ENCODE measurements at regions not wholly inside any gene's neighbourhood (a gene's known extent, or its start where the extent isn't known, plus 50 kb on each side); places are given as distances from the start of the nearest gene placed in this dataset.
"Not testable (repeated sequence)": the region's sequence is repeated elsewhere in the genome, so short reads cannot be mapped to it uniquely, and the experiment has no call there.

DNA sequence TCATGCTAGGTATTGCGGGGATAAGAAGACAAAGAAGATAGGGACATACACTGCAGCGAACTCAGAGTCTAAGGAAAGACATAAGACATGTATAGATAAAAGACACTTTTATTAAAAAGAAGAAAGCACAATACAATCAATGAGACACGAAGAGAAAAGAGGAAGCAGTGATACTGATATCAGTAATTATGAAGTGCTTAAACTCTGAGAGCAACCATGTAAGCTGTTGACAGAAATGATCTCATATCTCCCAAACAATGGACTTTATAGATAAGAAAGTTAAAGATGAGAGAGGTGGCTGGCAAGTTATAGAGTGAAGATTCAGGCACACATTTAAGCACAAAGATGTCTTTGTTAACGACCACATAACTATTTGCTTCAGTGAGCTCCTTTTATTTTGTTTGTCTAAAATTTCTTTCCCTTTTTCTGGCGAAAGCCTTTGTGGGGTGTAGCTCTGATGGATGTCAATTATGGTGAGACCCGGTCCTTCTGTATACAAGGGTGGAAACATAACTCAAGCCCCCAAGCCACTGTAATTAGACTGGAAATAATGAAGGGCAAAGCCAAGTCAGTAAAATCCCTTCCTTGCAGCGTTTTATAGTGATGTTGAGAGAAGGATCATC, 818.0 kb upstream of the SLC10A2 start:
- no peaks in the 10 kb centered on the region for H3K36me3 ChIP-seq (ENCODE audit: insufficient read depth, low read length)
- no peak for DNase-seq (ENCODE audit: low read depth, low spot score)
- H3K9me3 ChIP-seq (ENCODE audit: low read depth, low read length) = no peaks in the 10 kb centered on the region
- no peak for TF ChIP-seq FOXP2 (optimal IDR thresholded peaks at IDR 0.05; ENCODE audit: control extremely low read depth, extremely low read length, insufficient read depth)
- no peak for TF ChIP-seq EZH2 (IDR thresholded peaks at IDR 0.05)
- no peak overlapping the region for H3K4me3 ChIP-seq
- no peak overlapping the region for H3K9ac ChIP-seq (ENCODE audit: insufficient read length)
- H3K27ac ChIP-seq = no peak overlapping the region

GRCh38 chr13:103883698-103884097, 817.5 kb upstream of the SLC10A2 start:
- TF ChIP-seq EZH2 (IDR thresholded peaks at IDR 0.05) = no peak
- TF ChIP-seq FOXP2 (optimal IDR thresholded peaks at IDR 0.05; ENCODE audit: control extremely low read depth, extremely low read length, insufficient read depth) = no peak
- no peak for TF ChIP-seq POLR2AphosphoS5 (IDR thresholded peaks at IDR 0.05; ENCODE audit: borderline replicate concordance, low read depth, low read length)
- H3K9me3 ChIP-seq (ENCODE audit: low read depth, low read length) = no peaks in the 10 kb centered on the region
- no peak overlapping the region for H3K4me3 ChIP-seq
- no peaks in the 10 kb centered on the region for H3K36me3 ChIP-seq (ENCODE audit: insufficient read depth, low read length)
- no peak overlapping the region for H3K27ac ChIP-seq
- no peak overlapping the region for H3K9ac ChIP-seq (ENCODE audit: insufficient read length)
- DNase-seq (ENCODE audit: low read depth, low spot score) = no peak

GRCh38 chr13:103883164-103883563, 816.9 kb upstream of the SLC10A2 start:
- no peak for DNase-seq (ENCODE audit: low read depth, low spot score)
- no peak for TF ChIP-seq EZH2 (IDR thresholded peaks at IDR 0.05)
- no peak for TF ChIP-seq POLR2AphosphoS5 (IDR thresholded peaks at IDR 0.05; ENCODE audit: borderline replicate concordance, low read depth, low read length)
- no peak for TF ChIP-seq FOXP2 (optimal IDR thresholded peaks at IDR 0.05; ENCODE audit: control extremely low read depth, extremely low read length, insufficient read depth)
- Histone ChIP-seq H3K9me3 (ENCODE audit: low read depth, low read length) (no peaks in the 10 kb centered on the region), H3K4me3 (no peak overlapping the region), H3K27ac (no peak overlapping the region), H3K9ac (ENCODE audit: insufficient read length) (no peak overlapping the region), H3K36me3 (ENCODE audit: insufficient read depth, low read length) (no peaks in the 10 kb centered on the region)

GRCh38 chr13:103880146-103880545, 813.9 kb upstream of the SLC10A2 start:
- not testable (repeated sequence) for H3K4me3 ChIP-seq; DNase-seq (ENCODE audit: low read depth, low spot score); H3K36me3 ChIP-seq (ENCODE audit: insufficient read depth, low read length); H3K27ac ChIP-seq; H3K9ac ChIP-seq (ENCODE audit: insufficient read length); H3K9me3 ChIP-seq (ENCODE audit: low read depth, low read length)

GRCh38 chr13:103878891-103879605, 812.8 kb upstream of the SLC10A2 start:
- H3K36me3 ChIP-seq (ENCODE audit: insufficient read depth, low read length) = no peaks in the 10 kb centered on the region

GRCh38 chr13:103876571-103876970, 810.4 kb upstream of the SLC10A2 start:
- Histone ChIP-seq H3K9me3 (ENCODE audit: low read depth, low read length) (no peaks in the 10 kb centered on the region), H3K9ac (ENCODE audit: insufficient read length) (no peak overlapping the region), H3K36me3 (ENCODE audit: insufficient read depth, low read length) (no peaks in the 10 kb centered on the region), H3K27ac (no peak overlapping the region), H3K4me3 (no peak overlapping the region)
- TF ChIP-seq POLR2AphosphoS5 (IDR thresholded peaks at IDR 0.05; ENCODE audit: borderline replicate concordance, low read depth, low read length) = no peak
- TF ChIP-seq FOXP2 (optimal IDR thresholded peaks at IDR 0.05; ENCODE audit: control extremely low read depth, extremely low read length, insufficient read depth) = no peak
- TF ChIP-seq EZH2 (IDR thresholded peaks at IDR 0.05) = no peak
- no peak for DNase-seq (ENCODE audit: low read depth, low spot score)

More at GRCh38 chr13:103878891-103879605, 812.8 kb upstream of the SLC10A2 start:
- no peaks in the 10 kb centered on the region for H3K9me3 ChIP-seq (ENCODE audit: low read depth, low read length)
- H3K4me3 ChIP-seq = no peak overlapping the region
- no peak for DNase-seq (ENCODE audit: low read depth, low spot score)
- TF ChIP-seq EZH2 (IDR thresholded peaks at IDR 0.05) (no peak), FOXP2 (optimal IDR thresholded peaks at IDR 0.05; ENCODE audit: control extremely low read depth, extremely low read length, insufficient read depth) (no peak), POLR2AphosphoS5 (IDR thresholded peaks at IDR 0.05; ENCODE audit: borderline replicate concordance, low read depth, low read length) (no peak)
- H3K9ac ChIP-seq (ENCODE audit: insufficient read length) = no peak overlapping the region
- no peak overlapping the region for H3K27ac ChIP-seq

- H3K4me3 ChIP-seq = no peak overlapping the region
- no peaks in the 10 kb centered on the region for H3K9me3 ChIP-seq (ENCODE audit: low read depth, low read length)
- TF ChIP-seq FOXP2 (optimal IDR thresholded peaks at IDR 0.05; ENCODE audit: control extremely low read depth, extremely low read length, insufficient read depth) = no peak
- TF ChIP-seq EZH2 (IDR thresholded peaks at IDR 0.05) = no peak
- TF ChIP-seq POLR2AphosphoS5 (IDR thresholded peaks at IDR 0.05; ENCODE audit: borderline replicate concordance, low read depth, low read length) = no peak
- no peaks in the 10 kb centered on the region for H3K36me3 ChIP-seq (ENCODE audit: insufficient read depth, low read length)
- H3K27ac ChIP-seq = no peak overlapping the region
- DNase-seq (ENCODE audit: low read depth, low spot score) = no peak
- H3K9ac ChIP-seq (ENCODE audit: insufficient read length) = no peak overlapping the region
Measured at GRCh38 chr13:103873725-103874124, 807.5 kb upstream of the SLC10A2 start.

GRCh38 chr13:103866048-103866447, 799.8 kb upstream of the SLC10A2 start:
- DNase-seq (ENCODE audit: low read depth, low spot score) = no peak
- Histone ChIP-seq H3K27ac (no peak overlapping the region), H3K4me3 (no peak overlapping the region), H3K9ac (ENCODE audit: insufficient read length) (no peak overlapping the region), H3K36me3 (ENCODE audit: insufficient read depth, low read length) (no peaks in the 10 kb centered on the region), H3K9me3 (ENCODE audit: low read depth, low read length) (no peaks in the 10 kb centered on the region)
- TF ChIP-seq FOXP2 (optimal IDR thresholded peaks at IDR 0.05; ENCODE audit: control extremely low read depth, extremely low read length, insufficient read depth) (no peak), POLR2AphosphoS5 (IDR thresholded peaks at IDR 0.05; ENCODE audit: borderline replicate concordance, low read depth, low read length) (no peak), EZH2 (IDR thresholded peaks at IDR 0.05) (no peak)

DNA sequence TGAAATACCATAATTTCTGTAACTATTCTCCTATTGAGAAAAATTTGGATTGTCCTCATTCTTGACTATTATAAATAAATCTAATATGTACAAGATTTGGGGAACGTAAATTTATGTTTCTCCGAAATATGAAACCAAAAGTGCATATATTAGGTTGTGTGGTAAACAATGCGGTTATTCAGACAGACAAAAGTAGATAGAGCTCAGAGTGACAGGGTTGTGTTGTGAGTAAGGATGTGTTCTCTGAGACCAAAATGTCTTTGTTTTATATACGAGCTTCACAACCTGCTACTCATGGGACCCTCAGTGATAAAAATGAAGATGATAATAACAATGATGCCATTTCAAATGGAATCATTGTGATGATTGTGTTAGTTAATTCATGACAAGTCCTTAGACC, 796.3 kb upstream of the SLC10A2 start:
- Histone ChIP-seq H3K27ac (no peak overlapping the region), H3K9me3 (ENCODE audit: low read depth, low read length) (no peaks in the 10 kb centered on the region), H3K9ac (ENCODE audit: insufficient read length) (no peak overlapping the region), H3K4me3 (no peak overlapping the region), H3K36me3 (ENCODE audit: insufficient read depth, low read length) (no peaks in the 10 kb centered on the region)
- no peak for DNase-seq (ENCODE audit: low read depth, low spot score)
- TF ChIP-seq POLR2AphosphoS5 (IDR thresholded peaks at IDR 0.05; ENCODE audit: borderline replicate concordance, low read depth, low read length) (no peak), EZH2 (IDR thresholded peaks at IDR 0.05) (no peak), FOXP2 (optimal IDR thresholded peaks at IDR 0.05; ENCODE audit: control extremely low read depth, extremely low read length, insufficient read depth) (no peak)

Measured in SK-N-MC (cell line).